ENCODE measurements at regions not wholly inside any gene's neighbourhood (a gene's known extent, or its start where the extent isn't known, plus 50 kb on each side); places are given as distances from the start of the nearest gene placed in this dataset.

GRCh38 chr10:20427821-20428220 is 469.3 kb downstream of the NEBL start (continued):
- no peak for TF ChIP-seq KIAA2018 (CRISPR knock-in tag; IDR thresholded peaks at IDR 0.05; ENCODE audit: borderline replicate concordance)

- POLR2A ChIA-PET = no interaction called here
- no peak for ATAC-seq
- no peak for TF ChIP-seq ZZZ3 (CRISPR knock-in tag; IDR thresholded peaks at IDR 0.05; ENCODE audit: borderline replicate concordance)
- TF ChIP-seq TEF (CRISPR knock-in tag; IDR thresholded peaks at IDR 0.05) = no peak
- TF ChIP-seq ZFP62 (CRISPR knock-in tag; IDR thresholded peaks at IDR 0.05) = no peak
- TF ChIP-seq ZBTB8A (CRISPR knock-in tag; IDR thresholded peaks at IDR 0.05; ENCODE audit: borderline replicate concordance, low read depth) = no peak
- no peak for TF ChIP-seq ZBTB21 (CRISPR knock-in tag; IDR thresholded peaks at IDR 0.05)
- TF ChIP-seq ZNF746 (CRISPR knock-in tag; IDR thresholded peaks at IDR 0.05) = no peak
- no peak for TF ChIP-seq ZNF749 (CRISPR knock-in tag; IDR thresholded peaks at IDR 0.05; ENCODE audit: borderline replicate concordance)
- TF ChIP-seq NBN (conservative IDR thresholded peaks at IDR 0.05) = no peak
- TF ChIP-seq NAIF1 (CRISPR knock-in tag; IDR thresholded peaks at IDR 0.05; ENCODE audit: borderline replicate concordance) = no peak
- no peak for TF ChIP-seq ZNF12 (CRISPR knock-in tag; IDR thresholded peaks at IDR 0.05)
- no peak for TF ChIP-seq MTA1 (CRISPR knock-in tag; IDR thresholded peaks at IDR 0.05; ENCODE audit: borderline replicate concordance)
- TF ChIP-seq TFDP1 (CRISPR knock-in tag; IDR thresholded peaks at IDR 0.05; ENCODE audit: borderline replicate concordance) = no peak
- TF ChIP-seq GPN1 (CRISPR knock-in tag; IDR thresholded peaks at IDR 0.05; ENCODE audit: borderline replicate concordance) = no peak
- no peak for TF ChIP-seq ZNF510 (CRISPR knock-in tag; IDR thresholded peaks at IDR 0.05; ENCODE audit: low read depth)
- TF ChIP-seq CEBPG (CRISPR knock-in tag; IDR thresholded peaks at IDR 0.05) = no peak
Measured at GRCh38 chr10:20418286-20418685, 478.8 kb downstream of the NEBL start.

More at GRCh38 chr10:20418286-20418685, 478.8 kb downstream of the NEBL start:
- no peak for DNase-seq (ENCODE audit: low spot score)
- WGBS (ENCODE audit: low lambda C conversion rate) = 0% methylated on average over 3 of the region's 3 CpGs
- H3K4me3 ChIP-seq (replicated peaks in 1 of 3; ENCODE audit: insufficient read depth in 1 of 3, low read depth in 2 of 3, low read length in 3 of 3) = no peak overlapping the region
- no peak overlapping the region for H3K27ac ChIP-seq (ENCODE audit: extremely low read length, insufficient read depth, low read length)
- H3K9ac ChIP-seq (ENCODE audit: insufficient read depth, low read depth, low read length) = no peak overlapping the region
- no peaks in the 10 kb centered on the region for H3K79me2 ChIP-seq (ENCODE audit: insufficient read depth, low read length)
- H3K36me3 ChIP-seq (replicated peaks in 1 of 2; ENCODE audit: control insufficient read depth in 1 of 2, insufficient read depth in 2 of 2, low read length in 2 of 2) = no peaks in the 10 kb centered on the region
- in situ Hi-C loops (cut with HindIII; ENCODE audit: extremely low pct_ligation_motif_present, low pct_unique_long_range_greater_than_20kb) = no loop called here
- H3K9me3 ChIP-seq (ENCODE audit: low read length) = peaks cover 56% of the 10 kb centered on the region
- no peak overlapping the region for H3K4me2 ChIP-seq (ENCODE audit: low read depth, low read length)
- H4K20me1 ChIP-seq (ENCODE audit: insufficient read depth, low read length) = no peaks in the 10 kb centered on the region
- H2AFZ ChIP-seq (ENCODE audit: low read length) = no peak overlapping the region
- intact Hi-C loops (cut with micrococcal nuclease; ENCODE audit: unreplicated experiment) = no loop called here
- H3K27me3 ChIP-seq (ENCODE audit: control insufficient read depth in 1 of 2, insufficient read depth in 2 of 2, low read length in 2 of 2) = no peaks in the 10 kb centered on the region
- CTCF ChIA-PET (ENCODE audit: low intra/inter-chr PET ratio, low total read pairs) = no interaction called here
- no peaks in the 10 kb centered on the region for H3K4me1 ChIP-seq (ENCODE audit: insufficient read depth, low read length)
- no TSS peak for BruUV-seq (replicated peaks)
- no peak for FAIRE-seq

All from HepG2 (cell line).